ENCODE measurements at regions not wholly inside any gene's neighbourhood (a gene's known extent, or its start where the extent isn't known, plus 50 kb on each side); places are given as distances from the start of the nearest gene placed in this dataset.
A peak's percentile ranks its signal among the peaks of the same experiment; 100 is the strongest.
"Not testable (repeated sequence)": the region's sequence is repeated elsewhere in the genome, so short reads cannot be mapped to it uniquely, and the experiment has no call there.

- DNase-seq: no peak
Measured at GRCh38 chr6:79391480-79391879, 145.8 kb downstream of the LCA5 start.

GRCh38 chr6:79385893-79386292, 151.3 kb downstream of the LCA5 start:
- DNase-seq: no peak

DNA sequence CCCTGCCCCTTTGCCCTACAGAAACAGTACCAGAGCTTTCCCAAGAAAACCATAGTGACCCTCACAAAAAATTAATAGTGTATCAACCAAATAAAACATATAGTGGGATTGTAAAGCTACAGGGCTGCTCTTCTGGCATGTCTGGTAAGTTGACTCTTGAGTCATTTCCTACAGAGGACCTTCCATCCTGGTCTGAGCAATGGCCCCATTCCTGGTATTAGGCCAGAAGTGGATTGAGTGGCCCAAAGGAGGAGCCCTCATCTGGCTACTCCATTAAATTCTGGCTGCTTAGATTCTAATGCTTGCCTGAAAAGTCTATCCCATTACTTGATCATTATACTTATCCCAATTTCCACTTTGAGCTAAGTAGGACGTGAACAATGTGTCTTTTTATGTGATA, 150.9 kb upstream of the HMGN3 start:
- no peak for DNase-seq

DNA sequence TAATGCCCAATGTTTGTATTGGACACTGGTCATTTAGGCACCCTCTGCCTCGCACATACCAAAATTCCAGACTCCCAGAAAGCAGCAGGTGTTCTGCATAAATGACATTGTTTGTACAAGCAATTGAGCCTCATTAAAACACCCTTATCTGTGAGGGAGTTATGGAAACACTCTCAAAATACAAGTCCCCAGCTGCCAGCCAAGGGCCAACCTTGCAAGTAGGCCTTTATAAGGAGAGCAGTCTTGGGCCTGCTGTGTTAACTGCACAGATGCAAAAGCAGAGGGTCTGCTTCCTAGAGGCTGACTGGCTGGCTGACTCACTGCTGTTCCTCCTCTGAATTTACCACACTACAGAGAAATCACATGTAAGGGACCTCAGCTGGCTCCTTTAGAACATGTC, 150.4 kb upstream of the HMGN3 start:
- DNase-seq: peak; percentile 94

DNA sequence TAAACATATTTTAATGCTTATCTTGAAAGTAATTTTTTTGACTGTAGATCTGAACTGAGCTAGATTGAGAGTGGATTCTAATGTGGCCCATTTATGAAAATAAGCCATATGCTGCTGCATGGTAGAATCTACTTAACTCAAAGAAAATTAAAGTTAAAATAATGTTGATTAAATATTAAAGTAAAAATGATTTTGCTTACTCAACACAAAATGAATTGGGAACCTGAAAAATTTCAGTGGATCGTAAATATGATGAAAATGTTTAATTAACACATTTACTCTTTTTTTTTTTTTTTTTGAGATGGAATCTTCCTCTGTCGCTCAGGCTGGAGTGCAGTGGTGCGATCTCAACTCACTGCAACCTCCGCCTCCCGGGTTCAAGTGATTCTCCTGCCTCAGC, 144.5 kb upstream of the HMGN3 start:
- DNase-seq: no peak

- no peak for DNase-seq
Measured at GRCh38 chr6:79377888-79378348, 143.4 kb upstream of the HMGN3 start.

DNA sequence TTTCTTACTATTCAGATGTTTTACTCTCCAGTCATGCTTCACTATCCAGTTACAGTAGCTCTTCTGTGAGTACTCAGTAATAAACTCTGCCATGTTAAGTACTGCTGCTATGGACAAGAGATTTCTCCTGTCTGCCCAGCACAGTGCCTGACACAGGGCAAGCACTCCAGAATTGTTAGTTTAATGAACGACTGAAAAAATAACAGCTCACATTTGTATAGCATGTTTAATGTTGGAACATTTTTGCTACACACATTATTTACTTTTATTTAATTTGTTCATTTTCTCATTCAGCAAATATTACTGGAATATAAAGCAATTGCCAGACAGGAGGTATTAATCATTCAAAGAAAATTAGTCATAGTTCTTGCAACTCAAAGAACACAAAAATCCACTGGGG, 142.6 kb upstream of the HMGN3 start:
- no peak for DNase-seq

DNA sequence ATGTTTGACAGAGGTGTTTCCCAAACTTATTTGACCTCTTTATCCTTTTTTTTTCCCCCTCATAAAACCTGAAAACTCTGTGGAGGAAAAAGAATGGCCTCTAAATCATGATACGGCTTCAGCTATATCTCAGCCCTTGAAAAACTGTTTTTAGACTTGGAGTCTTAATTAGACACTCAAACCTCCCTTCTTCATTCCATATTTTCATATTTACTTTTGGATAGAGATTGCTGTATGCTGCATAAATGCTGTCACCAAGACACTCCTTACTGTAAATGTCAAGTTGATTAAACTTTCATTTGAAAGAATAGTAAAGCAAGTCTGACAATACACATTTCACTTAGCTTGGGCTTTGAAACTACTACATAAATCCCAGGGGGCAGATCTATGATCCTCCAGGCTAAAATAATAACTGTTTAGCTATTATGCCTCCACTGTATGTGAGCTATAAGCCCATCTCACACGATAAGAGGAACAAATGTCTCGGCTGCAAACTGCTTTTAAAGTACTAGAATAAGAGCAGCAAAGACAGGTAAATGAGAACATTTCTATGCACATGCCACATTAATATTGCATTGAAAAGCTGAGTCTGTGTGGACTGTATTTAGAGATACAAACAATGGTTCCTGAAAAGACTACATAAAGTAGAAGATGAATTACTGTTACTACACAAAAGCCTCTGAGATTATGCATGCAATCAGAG, 141.3 kb upstream of the HMGN3 start:
- peak; percentile 94 for DNase-seq

- DNase-seq: no peak
Measured at GRCh38 chr6:79374308-79374707, 139.8 kb upstream of the HMGN3 start.

DNA sequence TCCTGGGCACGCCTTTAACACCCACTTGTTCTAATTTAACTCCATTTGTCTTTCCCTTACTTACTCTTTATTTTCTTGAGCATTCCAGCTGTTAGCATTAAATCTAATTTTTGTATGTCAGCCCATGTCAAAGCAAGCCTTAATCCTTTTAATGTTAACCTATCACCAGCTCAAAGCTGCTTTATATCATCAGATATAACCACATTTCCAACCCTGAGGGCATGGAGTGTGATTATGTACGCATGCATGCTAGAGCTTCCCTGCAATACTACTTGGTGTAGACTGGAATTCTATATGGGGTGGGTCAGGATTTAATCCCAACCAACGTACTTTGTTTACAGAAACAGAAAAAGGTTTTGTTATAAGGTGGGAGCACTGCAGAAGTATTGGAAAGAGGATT, 139.4 kb upstream of the HMGN3 start:
- DNase-seq: no peak

GRCh38 chr6:79373246-79373645, 138.8 kb upstream of the HMGN3 start:
- DNase-seq: no peak

DNA sequence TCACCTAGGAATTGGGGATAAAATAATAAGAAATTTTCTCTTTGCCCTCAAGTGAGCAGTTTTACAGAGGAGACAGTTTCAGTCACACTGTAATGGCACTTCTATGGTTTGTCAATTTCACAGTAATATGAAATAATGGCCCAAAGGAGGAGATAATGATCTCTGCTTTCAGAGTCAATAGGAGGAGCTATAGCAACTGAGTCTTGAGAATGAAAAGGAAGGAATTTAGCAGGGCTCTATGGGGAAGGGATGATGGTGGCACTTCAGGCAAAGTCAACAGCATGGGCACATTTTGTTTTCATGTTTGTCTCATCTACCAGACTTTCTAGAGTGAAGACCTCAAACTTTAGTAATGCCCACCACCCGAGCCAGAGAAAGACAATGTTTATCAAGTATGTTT, 138.3 kb upstream of the HMGN3 start:
- no peak for DNase-seq

DNA sequence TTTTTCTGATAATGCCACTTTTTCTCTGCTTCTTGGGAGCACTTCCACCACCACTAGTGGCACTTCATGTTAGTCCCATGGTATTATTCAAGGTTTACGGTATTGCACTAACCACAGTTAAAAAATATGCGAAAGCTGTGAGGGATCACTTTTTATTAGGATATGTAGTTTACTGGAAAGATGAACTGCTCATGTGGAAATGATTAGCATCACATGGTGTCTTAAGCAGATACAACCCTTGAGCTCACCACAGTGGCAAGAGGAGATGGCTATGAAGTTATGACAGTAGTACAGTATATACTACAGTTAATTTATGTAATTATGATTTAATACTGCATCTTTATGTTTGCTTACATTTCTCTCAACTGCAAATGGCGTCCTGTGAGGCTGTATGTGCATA, 134.5 kb upstream of the HMGN3 start:
- DNase-seq: no peak

DNA sequence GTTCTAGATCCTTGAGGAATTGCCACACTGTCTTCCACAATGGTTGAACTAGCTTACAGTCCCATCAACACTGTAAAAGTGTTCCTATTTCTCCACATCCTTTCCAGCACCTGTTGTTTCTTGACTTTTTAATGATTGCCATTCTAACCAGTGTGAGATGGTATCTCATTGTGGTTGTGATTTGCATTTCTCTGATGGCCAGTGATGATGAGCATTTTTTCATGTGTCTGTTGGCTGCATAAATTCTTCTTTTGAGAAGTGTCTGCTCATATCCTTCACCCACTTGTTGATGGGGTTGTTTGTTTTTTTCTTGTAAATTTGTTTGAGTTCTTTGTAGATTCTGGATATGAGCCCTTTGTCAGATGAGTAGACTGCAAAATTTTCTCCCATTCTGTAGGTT, 129.0 kb upstream of the HMGN3 start:
- DNase-seq: not testable (repeated sequence)

DNA sequence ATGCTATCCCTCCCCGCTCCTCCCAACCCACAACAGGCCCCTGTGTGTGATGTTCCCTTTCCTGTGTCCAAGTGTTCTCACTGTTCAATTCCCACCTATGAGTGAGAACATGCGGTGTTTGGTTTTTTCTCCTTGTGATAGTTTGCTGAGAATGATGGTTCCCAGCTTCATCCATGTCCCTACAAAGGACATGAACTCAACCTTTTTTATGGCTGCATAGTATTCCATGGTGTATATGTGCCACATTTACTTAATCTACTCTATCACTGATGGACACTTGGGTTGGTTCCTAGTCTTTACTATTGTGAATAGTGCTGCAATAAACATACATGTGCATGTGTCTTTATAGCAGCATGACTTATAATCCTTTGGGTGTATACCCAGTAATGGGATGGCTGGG, 126.6 kb upstream of the HMGN3 start:
- not testable (repeated sequence) for DNase-seq

GRCh38 chr6:79353226-79353625, 118.7 kb upstream of the HMGN3 start:
- DNase-seq: no peak

DNA sequence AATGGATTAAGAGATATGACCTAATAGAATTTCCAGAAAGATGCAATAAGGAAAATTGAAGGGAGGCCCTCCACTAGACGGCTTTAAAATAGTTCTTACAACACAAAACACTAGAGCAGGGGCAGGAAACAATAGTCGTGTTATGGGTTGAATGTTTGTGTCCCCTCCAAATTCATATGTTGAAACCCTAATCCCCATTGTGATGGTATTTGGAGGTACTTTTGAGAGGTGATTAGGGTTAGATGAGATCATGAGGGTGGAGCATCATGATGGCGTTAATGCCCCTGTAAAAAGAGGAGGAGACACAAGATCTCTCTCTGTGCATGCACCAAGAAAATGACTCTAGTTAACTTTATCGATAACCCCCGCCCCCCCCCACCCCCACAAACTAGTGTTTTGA, 104.0 kb upstream of the HMGN3 start:
- no peak for DNase-seq

GRCh38 chr6:79335133-79335674, 100.7 kb upstream of the HMGN3 start:
- no peak for DNase-seq

GRCh38 chr6:79334674-79335073, 100.2 kb upstream of the HMGN3 start:
- no peak for DNase-seq

DNA sequence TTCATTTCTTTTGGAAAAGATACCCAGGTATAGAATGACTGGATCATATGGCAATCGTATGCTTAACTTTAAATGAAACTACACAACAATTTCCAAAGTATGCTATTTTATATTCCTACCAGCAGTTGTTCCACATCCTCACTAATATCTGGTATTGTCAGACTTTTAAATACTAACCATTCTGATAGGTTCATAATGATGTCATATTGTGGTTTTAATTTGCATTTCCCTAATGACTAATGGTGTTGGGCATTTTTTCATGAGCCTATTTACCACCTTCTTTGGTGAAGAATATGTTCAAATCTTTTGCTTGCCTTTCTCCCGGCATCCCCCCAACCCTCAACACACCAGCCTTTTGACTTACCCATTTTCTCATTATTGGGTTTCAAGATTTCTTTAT, 96.2 kb upstream of the HMGN3 start:
- DNase-seq: no peak

DNA sequence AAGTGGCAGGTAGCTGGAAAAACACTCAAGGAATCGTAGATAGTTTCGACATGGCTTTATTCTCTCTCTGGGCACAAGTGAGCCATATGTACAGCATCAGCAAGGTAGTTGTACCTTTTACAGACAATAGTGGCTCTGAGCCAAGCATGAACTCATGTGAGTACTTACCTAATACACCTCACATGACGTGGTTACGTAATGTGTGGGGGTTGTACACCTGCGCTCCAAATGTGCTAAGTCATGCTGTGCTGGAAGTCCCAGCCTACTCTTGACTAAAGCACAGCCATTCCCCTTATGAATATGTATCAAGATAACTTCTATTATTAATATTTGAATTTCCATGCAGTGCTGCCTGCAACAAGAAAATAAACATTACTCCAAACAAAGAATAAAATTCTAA, 78.8 kb upstream of the HMGN3 start:
- DNase-seq: no peak

DNA sequence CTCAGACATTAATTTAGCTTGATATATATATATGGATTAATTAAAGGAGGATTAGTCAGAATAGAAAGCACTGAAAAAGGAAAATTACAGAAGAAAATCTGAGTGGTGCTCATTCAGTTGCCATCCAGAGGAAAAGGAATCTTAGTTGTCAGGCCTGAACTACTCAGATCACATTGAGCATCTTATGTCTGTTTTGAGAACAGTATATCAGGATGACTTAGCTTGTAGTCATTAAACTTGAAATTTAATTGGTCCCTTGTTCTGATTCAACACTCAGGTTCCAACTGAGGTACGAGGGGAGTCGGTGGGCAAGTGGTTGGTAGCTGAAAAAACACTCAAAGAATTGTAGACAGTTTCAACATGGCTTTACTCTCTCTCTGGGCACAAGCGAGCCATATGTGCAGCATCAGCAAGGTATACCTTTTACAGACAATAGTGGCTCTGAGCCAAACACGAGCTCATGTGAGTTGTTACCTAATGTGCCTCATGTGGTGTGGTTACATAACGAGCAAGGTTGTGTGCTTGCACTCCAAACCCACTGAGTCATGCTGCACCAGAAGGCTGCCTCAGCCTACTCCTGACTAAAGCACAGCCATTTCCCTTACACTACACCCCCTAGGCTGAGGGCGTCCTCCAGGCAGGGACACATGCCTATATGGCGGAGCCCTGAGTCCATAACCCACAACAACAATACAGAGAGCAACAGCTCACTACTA, 73.0 kb upstream of the HMGN3 start:
- no peak for DNase-seq

- DNase-seq: no peak
Measured at GRCh38 chr6:79305020-79305419, 70.5 kb upstream of the HMGN3 start.

- DNase-seq: no peak
Measured at GRCh38 chr6:79302341-79302740, 67.9 kb upstream of the HMGN3 start.

GRCh38 chr6:79301290-79301689, 66.8 kb upstream of the HMGN3 start:
- DNase-seq: no peak

Measured in NCI-H1436 treated with DMSO at 0.1 percent for 48 hours (cell line).